OCI-LY3 (cell line): ENCODE measurements at regions not wholly inside any gene's neighbourhood (a gene's known extent, or its start where the extent isn't known, plus 50 kb on each side); places are given as distances from the start of the nearest gene placed in this dataset.

Experiments used
- EZH2phosphoT487 ChIP-seq: fragments of 200-600 bp; shearing (Covaris generic); IDR thresholded peaks from 2 replicates; pipeline ENCODE4 v1.6.1; 2018; ENCODE audit warnings: antibody characterized with exemption, mixed run types, low read depth
- TF ChIP-seq, protein P1 (sequence below): fragments of 200-600, 300-600 bp; sonication (generic); IDR thresholded peaks from 2 replicates; pipeline ENCODE4 v1.5.1; 2014; ENCODE audit warnings: antibody characterized with exemption, low read length, low read depth

DNA sequence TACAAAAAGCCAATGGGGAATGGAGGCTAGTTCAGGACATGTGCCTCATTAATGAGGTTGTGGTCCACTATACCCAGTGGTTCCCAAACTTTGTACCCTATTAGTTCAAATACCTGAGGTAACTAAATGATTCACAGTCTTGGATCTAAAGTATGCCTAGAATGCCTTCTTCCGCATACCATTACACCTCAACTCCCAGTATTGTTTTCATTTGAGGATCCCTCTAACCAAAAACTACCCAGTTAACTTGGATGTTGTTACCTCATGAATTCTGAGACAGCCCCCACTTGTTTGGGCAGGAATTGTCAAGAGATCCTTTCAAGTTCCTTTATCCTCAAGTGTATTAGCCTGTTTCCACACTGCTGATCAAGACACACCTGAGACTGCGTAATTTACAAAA is 439.2 kb downstream of the PCDH10 start:
- TF ChIP-seq, protein P1, sequence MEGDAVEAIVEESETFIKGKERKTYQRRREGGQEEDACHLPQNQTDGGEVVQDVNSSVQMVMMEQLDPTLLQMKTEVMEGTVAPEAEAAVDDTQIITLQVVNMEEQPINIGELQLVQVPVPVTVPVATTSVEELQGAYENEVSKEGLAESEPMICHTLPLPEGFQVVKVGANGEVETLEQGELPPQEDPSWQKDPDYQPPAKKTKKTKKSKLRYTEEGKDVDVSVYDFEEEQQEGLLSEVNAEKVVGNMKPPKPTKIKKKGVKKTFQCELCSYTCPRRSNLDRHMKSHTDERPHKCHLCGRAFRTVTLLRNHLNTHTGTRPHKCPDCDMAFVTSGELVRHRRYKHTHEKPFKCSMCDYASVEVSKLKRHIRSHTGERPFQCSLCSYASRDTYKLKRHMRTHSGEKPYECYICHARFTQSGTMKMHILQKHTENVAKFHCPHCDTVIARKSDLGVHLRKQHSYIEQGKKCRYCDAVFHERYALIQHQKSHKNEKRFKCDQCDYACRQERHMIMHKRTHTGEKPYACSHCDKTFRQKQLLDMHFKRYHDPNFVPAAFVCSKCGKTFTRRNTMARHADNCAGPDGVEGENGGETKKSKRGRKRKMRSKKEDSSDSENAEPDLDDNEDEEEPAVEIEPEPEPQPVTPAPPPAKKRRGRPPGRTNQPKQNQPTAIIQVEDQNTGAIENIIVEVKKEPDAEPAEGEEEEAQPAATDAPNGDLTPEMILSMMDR, result no peak
- no peak for TF ChIP-seq EZH2phosphoT487
